Endothelial cell of umbilical vein (primary cell): ENCODE measurements at regions not wholly inside any gene's neighbourhood (a gene's known extent, or its start where the extent isn't known, plus 50 kb on each side); places are given as distances from the start of the nearest gene placed in this dataset.

Experiments
- BruUV-seq: library from RNA; stranded (reverse); fragments of 400-500 nt; replicated peaks from 2 replicates; lab custom pipeline; 2021; lab: Mats Ljungman, UMichigan
- CTCF ChIA-PET: fragments of 300-600, 350-600 bp; sonication (Branson Sonifier 250); formaldehyde crosslinking; loops from one replicate; lab custom pipeline; 2021; ENCODE audit warnings: antibody characterized with exemption, inconsistent platforms; lab: Charles Lee
- POLR2A ChIA-PET: fragments of 300-600, 350-600 bp; sonication (Branson Sonifier 250); formaldehyde crosslinking; loops from one replicate; lab custom pipeline; 2021; ENCODE audit warnings: antibody characterized with exemption, inconsistent platforms; lab: Charles Lee
- DNase-seq: peaks from one replicate; pipeline ENCODE4 v3.0.0-alpha.2; 2011; ENCODE audit warnings: low read depth, low spot score
- FAIRE-seq: peaks from 2 replicates; lab custom pipeline; 2011; peaks lifted over from hg19 to GRCh38; lab: Jason Lieb, UNC
- H2AFZ ChIP-seq: 2 replicates; pipeline ENCODE4 v1.6.0; 2012; ENCODE audit warnings: low read depth, low read length, control low read depth, inconsistent platforms
- H3K27ac ChIP-seq: 2 replicates; pipeline ENCODE4 v1.5.1; 2011; ENCODE audit warnings: low read depth, mild to moderate bottlenecking, control low read depth, low read length, moderate library complexity; ENCODE audit not compliant: insufficient read depth
- H3K27me3 ChIP-seq, 2 experiments: 2 replicates each; pipeline versions ENCODE4 v1.6.0 to v1.6.1; 2011; ENCODE audit warnings: low read length in 2 of 2, mixed read lengths in 1 of 2; ENCODE audit not compliant: control insufficient read depth in 2 of 2, insufficient read depth in 2 of 2
- H3K36me3 ChIP-seq, 2 experiments: 2 replicates in 1 of 2; 3 replicates in 1 of 2; pipeline ENCODE4 v1.5.1; 2011; ENCODE audit warnings: low read length in 2 of 2, mild to moderate bottlenecking in 1 of 2, moderate library complexity in 1 of 2; ENCODE audit not compliant: control insufficient read depth in 2 of 2, insufficient read depth in 2 of 2; ENCODE audit errors: extremely low read depth in 1 of 2
- H3K4me1 ChIP-seq: 3 replicates; pipeline ENCODE4 v1.5.1; 2011; ENCODE audit warnings: mild to moderate bottlenecking, low read length; ENCODE audit not compliant: control insufficient read depth, insufficient read depth; ENCODE audit errors: extremely low read depth
- H3K4me2 ChIP-seq: 2 replicates; pipeline ENCODE4 v1.6.1; 2011; ENCODE audit warnings: low read length, control low read depth, mixed read lengths; ENCODE audit not compliant: insufficient read depth
- H3K4me3 ChIP-seq, 3 experiments: fragments of 200-600 bp in 1 of 3; sonication (generic), shearing (Covaris generic) in 1 of 3; replicated peaks in 1 of 3; 2 replicates each; pipeline ENCODE4 v1.5.1; 2011 to 2016; ENCODE audit warnings: control low read depth in 3 of 3, low read length in 3 of 3, mild to moderate bottlenecking in 2 of 3, inconsistent platforms in 1 of 3, low read depth in 1 of 3, moderate library complexity in 1 of 3; ENCODE audit not compliant: insufficient read depth in 1 of 3
- H3K79me2 ChIP-seq: 2 replicates; pipeline ENCODE4 v1.6.0; 2012; ENCODE audit warnings: low read length, inconsistent platforms; ENCODE audit not compliant: control insufficient read depth, insufficient read depth
- H3K9ac ChIP-seq: replicated peaks from 2 replicates; pipeline ENCODE3; 2011; ENCODE audit warnings: low read length, control low read depth; ENCODE audit not compliant: insufficient read depth; ENCODE audit errors: extremely low read depth
- H3K9me1 ChIP-seq: replicated peaks from 3 replicates; pipeline ENCODE4 v1.6.0; 2011; ENCODE audit warnings: mild to moderate bottlenecking, low read length; ENCODE audit not compliant: control insufficient read depth, insufficient read depth; ENCODE audit errors: extremely low read depth
- H3K9me3 ChIP-seq: replicated peaks from 2 replicates; pipeline ENCODE4 v1.5.1; 2012; ENCODE audit warnings: low read length, inconsistent platforms; ENCODE audit not compliant: control insufficient read depth, insufficient read depth
- H4K20me1 ChIP-seq: replicated peaks from 2 replicates; pipeline ENCODE3; 2011; ENCODE audit warnings: mild to moderate bottlenecking, low read length; ENCODE audit not compliant: control insufficient read depth, insufficient read depth; ENCODE audit errors: extremely low read depth
- EZH2 ChIP-seq: IDR thresholded peaks from 2 replicates; pipeline ENCODE4 v1.6.1; 2012; ENCODE audit warnings: borderline replicate concordance, low read depth, mild to moderate bottlenecking, moderate library complexity, low read length, inconsistent platforms; ENCODE audit not compliant: severe bottlenecking
- FOS ChIP-seq: IDR thresholded peaks from 2 replicates; pipeline ENCODE4 v1.6.1; 2011; ENCODE audit warnings: mild to moderate bottlenecking, low read length, moderate library complexity, borderline replicate concordance; ENCODE audit not compliant: insufficient read depth
- GATA2 ChIP-seq: IDR thresholded peaks from 2 replicates; pipeline ENCODE4 v1.7.0; 2011; ENCODE audit warnings: low read depth, mild to moderate bottlenecking, moderate library complexity, mixed read lengths, low read length; ENCODE audit not compliant: insufficient read length, insufficient read depth
- JUN ChIP-seq: IDR thresholded peaks from 2 replicates; pipeline ENCODE4 v1.6.1; 2011; ENCODE audit warnings: borderline replicate concordance, low read depth; ENCODE audit not compliant: insufficient read length, insufficient read depth
- MYC ChIP-seq: IDR thresholded peaks from one replicate; pipeline ENCODE4 v1.6.1; 2011; ENCODE audit warnings: mild to moderate bottlenecking, low read depth, low read length
- POLR2A ChIP-seq: IDR thresholded peaks from 2 replicates; pipeline ENCODE4 v1.6.1; 2012; ENCODE audit warnings: low read depth, mild to moderate bottlenecking, control low read depth, low read length
- POLR2AphosphoS5 ChIP-seq: IDR thresholded peaks from 2 replicates; pipeline ENCODE4 v1.6.1; 2012; ENCODE audit warnings: low read depth, mild to moderate bottlenecking, control low read depth, low read length, moderate library complexity; ENCODE audit not compliant: insufficient read depth
- dilution Hi-C: fragments of 300-500 bp; cut with MboI; formaldehyde crosslinking; loops from one replicate; pipeline ENCODE4 v1.15.0; 2019; ENCODE audit warnings: low sequenced_read_pairs; ENCODE audit not compliant: extremely low pct_ligation_motif_present
- intact Hi-C: fragments of 100-400 bp; cut with micrococcal nuclease; formaldehyde crosslinking; loops from one replicate; pipeline ENCODE4 v1.10.0; 2022
- TF ChIP-seq, protein P1 (sequence below): IDR thresholded peaks from 2 replicates; pipeline ENCODE4 v1.6.1; 2011; ENCODE audit not compliant: insufficient read depth, insufficient read length
- TF ChIP-seq, protein P2 (sequence below), 2 donors: IDR thresholded peaks; 1 replicate in 1 of 2; 2 replicates in 1 of 2; pipeline ENCODE4 v1.5.1; 2011; ENCODE audit warnings: low read length in 2 of 2, mild to moderate bottlenecking in 2 of 2, moderate library complexity in 2 of 2, control low read depth in 1 of 2, inconsistent platforms in 1 of 2, low read depth in 1 of 2; ENCODE audit not compliant: insufficient read depth in 1 of 2; ENCODE audit errors: extremely low read depth in 1 of 2

DNA sequence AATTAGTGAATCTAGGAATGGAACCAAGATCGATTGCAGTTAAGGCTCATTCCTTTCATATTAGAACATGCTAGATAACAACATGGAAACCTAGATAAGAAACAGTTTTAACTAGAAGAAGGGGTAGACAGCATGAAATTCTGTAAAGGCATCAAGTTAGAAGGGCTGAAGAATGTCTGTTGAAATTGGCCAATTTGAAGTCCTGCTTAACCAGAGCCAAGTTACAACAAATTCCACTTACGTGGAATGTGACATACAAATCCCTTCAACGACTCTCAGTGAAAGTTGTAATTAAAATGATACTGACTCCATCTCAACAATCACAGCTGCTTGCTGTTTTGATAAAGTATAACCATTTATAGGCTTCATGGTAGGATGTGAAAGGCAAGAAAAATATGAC lies 1065.7 kb downstream of the DNAJB9 start:
- no TSS peak for BruUV-seq
- no peaks in the 10 kb centered on the region for H3K36me3 ChIP-seq
- no peak for FAIRE-seq

More for the DNA sequence above, 1065.7 kb downstream of the DNAJB9 start:
- Histone ChIP-seq H3K9me3 (no peaks in the 10 kb centered on the region), H4K20me1 (no peaks in the 10 kb centered on the region), H3K27ac (no peak overlapping the region), H3K9me1 (no peaks in the 10 kb centered on the region), H3K4me3 (no peak overlapping the region), H3K27me3 (no peaks in the 10 kb centered on the region), H3K4me1 (no peaks in the 10 kb centered on the region), H3K79me2 (no peaks in the 10 kb centered on the region), H3K4me2 (no peak overlapping the region), H3K9ac (no peak overlapping the region), H2AFZ (no peak overlapping the region)
- no peak for TF ChIP-seq GATA2
- TF ChIP-seq POLR2A, result no peak
- TF ChIP-seq JUN, result no peak
- TF ChIP-seq FOS, result no peak
- no peak for TF ChIP-seq MYC
- no peak for TF ChIP-seq POLR2AphosphoS5
- TF ChIP-seq, protein P1, sequence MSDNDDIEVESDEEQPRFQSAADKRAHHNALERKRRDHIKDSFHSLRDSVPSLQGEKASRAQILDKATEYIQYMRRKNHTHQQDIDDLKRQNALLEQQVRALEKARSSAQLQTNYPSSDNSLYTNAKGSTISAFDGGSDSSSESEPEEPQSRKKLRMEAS, result no peak
- no peak for TF ChIP-seq EZH2
- TF ChIP-seq, protein P2, sequence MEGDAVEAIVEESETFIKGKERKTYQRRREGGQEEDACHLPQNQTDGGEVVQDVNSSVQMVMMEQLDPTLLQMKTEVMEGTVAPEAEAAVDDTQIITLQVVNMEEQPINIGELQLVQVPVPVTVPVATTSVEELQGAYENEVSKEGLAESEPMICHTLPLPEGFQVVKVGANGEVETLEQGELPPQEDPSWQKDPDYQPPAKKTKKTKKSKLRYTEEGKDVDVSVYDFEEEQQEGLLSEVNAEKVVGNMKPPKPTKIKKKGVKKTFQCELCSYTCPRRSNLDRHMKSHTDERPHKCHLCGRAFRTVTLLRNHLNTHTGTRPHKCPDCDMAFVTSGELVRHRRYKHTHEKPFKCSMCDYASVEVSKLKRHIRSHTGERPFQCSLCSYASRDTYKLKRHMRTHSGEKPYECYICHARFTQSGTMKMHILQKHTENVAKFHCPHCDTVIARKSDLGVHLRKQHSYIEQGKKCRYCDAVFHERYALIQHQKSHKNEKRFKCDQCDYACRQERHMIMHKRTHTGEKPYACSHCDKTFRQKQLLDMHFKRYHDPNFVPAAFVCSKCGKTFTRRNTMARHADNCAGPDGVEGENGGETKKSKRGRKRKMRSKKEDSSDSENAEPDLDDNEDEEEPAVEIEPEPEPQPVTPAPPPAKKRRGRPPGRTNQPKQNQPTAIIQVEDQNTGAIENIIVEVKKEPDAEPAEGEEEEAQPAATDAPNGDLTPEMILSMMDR (IDR thresholded peaks at IDR 0.05; ENCODE audit: extremely low read depth in 1 of 2, insufficient read depth in 1 of 2, low read depth in 1 of 2, low read length in 2 of 2), result no peak
- DNase-seq, result no peak
- dilution Hi-C loops, result no loop called here
- ChIA-PET CTCF (no interaction called here), POLR2A (no interaction called here)
- intact Hi-C loops, result no loop called here
